ENCODE measurements at regions not wholly inside any gene's neighbourhood (a gene's known extent, or its start where the extent isn't known, plus 50 kb on each side); places are given as distances from the start of the nearest gene placed in this dataset.
"Not testable (repeated sequence)": the region's sequence is repeated elsewhere in the genome, so short reads cannot be mapped to it uniquely, and the experiment has no call there.

GRCh38 chr11:91075032-91075695, 852.3 kb upstream of the CHORDC1 start:
- H3K36me3 Mint-ChIP-seq: no peaks in the 10 kb centered on the region
- no peaks in the 10 kb centered on the region for H3K4me1 Mint-ChIP-seq (ENCODE audit: unreplicated experiment)
- DNase-seq (ENCODE audit: extremely low spot score, unreplicated experiment): no peak
- no peak overlapping the region for H3K27ac Mint-ChIP-seq
- H3K9me3 Mint-ChIP-seq: no peaks in the 10 kb centered on the region
- no peak overlapping the region for H3K4me3 Mint-ChIP-seq
- no peak for TF ChIP-seq CTCF (conservative IDR thresholded peaks at IDR 0.05)
- H3K27me3 Mint-ChIP-seq: no peaks in the 10 kb centered on the region

- no peaks in the 10 kb centered on the region for H3K27me3 Mint-ChIP-seq
- H3K36me3 Mint-ChIP-seq: no peaks in the 10 kb centered on the region
- peaks cover 5% of the 10 kb centered on the region for H3K4me1 Mint-ChIP-seq (ENCODE audit: unreplicated experiment)
- DNase-seq (ENCODE audit: extremely low spot score, unreplicated experiment): no peak
- H3K9me3 Mint-ChIP-seq: no peaks in the 10 kb centered on the region
- TF ChIP-seq CTCF (conservative IDR thresholded peaks at IDR 0.05): no peak
- H3K27ac Mint-ChIP-seq: no peak overlapping the region
- no peak overlapping the region for H3K4me3 Mint-ChIP-seq
Measured at GRCh38 chr11:91067666-91068065, 844.8 kb upstream of the CHORDC1 start.

- Mint-ChIP-seq H3K36me3 (no peaks in the 10 kb centered on the region), H3K9me3 (no peaks in the 10 kb centered on the region), H3K27me3 (no peaks in the 10 kb centered on the region), H3K27ac (no peak overlapping the region), H3K4me3 (no peak overlapping the region), H3K4me1 (ENCODE audit: unreplicated experiment) (peaks cover 5% of the 10 kb centered on the region)
- no peak for DNase-seq (ENCODE audit: extremely low spot score, unreplicated experiment)
- TF ChIP-seq CTCF (conservative IDR thresholded peaks at IDR 0.05): no peak
Measured at GRCh38 chr11:91066456-91067047, 843.7 kb upstream of the CHORDC1 start.

GRCh38 chr11:91063399-91063798, 840.5 kb upstream of the CHORDC1 start:
- not testable (repeated sequence) for H3K36me3 Mint-ChIP-seq; DNase-seq (ENCODE audit: extremely low spot score, unreplicated experiment); H3K27me3 Mint-ChIP-seq; H3K9me3 Mint-ChIP-seq; H3K4me1 Mint-ChIP-seq (ENCODE audit: unreplicated experiment); H3K27ac Mint-ChIP-seq; H3K4me3 Mint-ChIP-seq

GRCh38 chr11:91047882-91048281, 825.0 kb upstream of the CHORDC1 start:
- no peaks in the 10 kb centered on the region for H3K9me3 Mint-ChIP-seq
- no peaks in the 10 kb centered on the region for H3K27me3 Mint-ChIP-seq
- H3K4me1 Mint-ChIP-seq (ENCODE audit: unreplicated experiment): no peaks in the 10 kb centered on the region
- no peaks in the 10 kb centered on the region for H3K36me3 Mint-ChIP-seq
- no peak for DNase-seq (ENCODE audit: extremely low spot score, unreplicated experiment)
- H3K27ac Mint-ChIP-seq: no peak overlapping the region
- TF ChIP-seq CTCF (conservative IDR thresholded peaks at IDR 0.05): no peak
- H3K4me3 Mint-ChIP-seq: no peak overlapping the region

- Mint-ChIP-seq H3K36me3 (no peaks in the 10 kb centered on the region), H3K27me3 (no peaks in the 10 kb centered on the region), H3K4me1 (ENCODE audit: unreplicated experiment) (no peaks in the 10 kb centered on the region), H3K4me3 (no peak overlapping the region), H3K27ac (no peak overlapping the region), H3K9me3 (no peaks in the 10 kb centered on the region)
- TF ChIP-seq CTCF (conservative IDR thresholded peaks at IDR 0.05): no peak
- no peak for DNase-seq (ENCODE audit: extremely low spot score, unreplicated experiment)
Measured at GRCh38 chr11:91046261-91046660, 823.4 kb upstream of the CHORDC1 start.

All from type B pancreatic cell (in vitro differentiated cells).